H1 (cell line): ENCODE measurements at regions not wholly inside any gene's neighbourhood (a gene's known extent, or its start where the extent isn't known, plus 50 kb on each side); places are given as distances from the start of the nearest gene placed in this dataset.

Experiments used
- ASH2L ChIP-seq: fragments of 200-600, 300-600 bp; sonication (generic); IDR thresholded peaks from one replicate; pipeline ENCODE4 v1.7.1; 2017; ENCODE audit warnings: low read length
- CBX8 ChIP-seq: fragments of 300-800, 300-1000 bp; sonication (generic); IDR thresholded peaks from 2 replicates; pipeline ENCODE4 v1.7.1; 2016; ENCODE audit warnings: low read depth, low read length, borderline replicate concordance
- CHD7 ChIP-seq: fragments of 300-600 bp; sonication (generic); IDR thresholded peaks from 2 replicates; pipeline ENCODE4 v1.7.1; 2012; ENCODE audit warnings: low read length, moderate library complexity, mild to moderate bottlenecking, inconsistent platforms; ENCODE audit not compliant: insufficient replicate concordance
- EGR1 ChIP-seq: IDR thresholded peaks from 2 replicates; pipeline ENCODE4 v1.6.1; 2011; ENCODE audit warnings: low read depth, low read length, borderline replicate concordance
- MAX ChIP-seq: IDR thresholded peaks from 2 replicates; pipeline ENCODE4 v1.6.1; 2012; ENCODE audit warnings: inconsistent platforms
- SUZ12 ChIP-seq: fragments of 200-600 bp; sonication (generic); IDR thresholded peaks from 2 replicates; pipeline ENCODE4 v1.6.1; 2012; ENCODE audit warnings: mild to moderate bottlenecking, inconsistent platforms, low read length, moderate library complexity, mixed read lengths
- TBP ChIP-seq: IDR thresholded peaks from 2 replicates; pipeline ENCODE4 v1.6.1; 2011; ENCODE audit warnings: low read depth, low read length, improper control_type of control experiment

- no peak for TF ChIP-seq CHD7
- no peak for TF ChIP-seq ASH2L
- no peak for TF ChIP-seq EGR1
- TF ChIP-seq CBX8 = no peak
- no peak for TF ChIP-seq SUZ12
- TF ChIP-seq MAX = no peak
- TF ChIP-seq TBP = no peak
- TF ChIP-seq, all 59 proteins: peak for 0
Observed at GRCh38 chr13:61913183-61913582, 497.5 kb upstream of the PCDH20 start (continued).
